ENCODE measurements at regions not wholly inside any gene's neighbourhood (a gene's known extent, or its start where the extent isn't known, plus 50 kb on each side); places are given as distances from the start of the nearest gene placed in this dataset.
A peak's percentile ranks its signal among the peaks of the same experiment; 100 is the strongest.
"Not testable (repeated sequence)": the region's sequence is repeated elsewhere in the genome, so short reads cannot be mapped to it uniquely, and the experiment has no call there.

DNA sequence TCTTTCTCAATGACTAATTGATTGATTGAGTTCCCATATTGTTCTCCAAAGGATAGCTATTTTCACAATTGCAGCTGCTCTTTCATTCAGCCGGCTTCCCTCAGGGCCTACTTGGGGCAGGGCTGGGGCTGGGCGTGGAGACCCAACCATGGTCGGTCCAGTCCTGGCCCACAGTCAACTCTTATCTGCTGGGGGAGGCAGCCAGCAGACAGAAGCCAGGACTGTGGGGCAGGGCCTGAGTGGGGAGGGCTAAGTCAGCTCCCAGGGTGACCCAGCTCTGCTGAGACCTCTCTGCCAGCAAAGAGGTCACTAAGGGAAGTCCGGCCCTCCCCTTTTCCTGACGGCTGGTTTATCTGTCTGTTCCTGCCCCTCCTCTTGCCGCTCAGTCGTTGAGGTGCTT, 735.2 kb downstream of the TBC1D22A start:
- DNase-seq = no peak

DNA sequence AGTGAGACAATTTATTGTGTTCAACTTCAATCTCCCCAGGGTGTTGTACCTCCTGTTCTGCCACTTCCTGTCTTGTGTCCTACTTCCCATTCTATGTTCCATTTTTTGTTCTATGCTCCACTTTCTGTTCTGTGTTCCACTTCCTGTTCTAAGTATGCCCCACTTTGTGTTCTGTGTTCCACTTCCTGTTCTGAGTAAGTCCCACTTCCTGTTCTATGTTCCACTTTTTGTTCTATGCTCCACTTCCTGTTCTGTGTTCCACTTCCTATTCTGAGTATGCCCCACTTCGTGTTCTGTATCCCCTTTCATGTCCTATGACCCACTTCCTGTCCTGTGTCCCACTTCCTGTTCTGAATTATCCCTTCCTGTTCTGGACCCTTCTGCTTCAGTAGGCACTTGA, 732.7 kb downstream of the TBC1D22A start:
- DNase-seq = no peak

DNA sequence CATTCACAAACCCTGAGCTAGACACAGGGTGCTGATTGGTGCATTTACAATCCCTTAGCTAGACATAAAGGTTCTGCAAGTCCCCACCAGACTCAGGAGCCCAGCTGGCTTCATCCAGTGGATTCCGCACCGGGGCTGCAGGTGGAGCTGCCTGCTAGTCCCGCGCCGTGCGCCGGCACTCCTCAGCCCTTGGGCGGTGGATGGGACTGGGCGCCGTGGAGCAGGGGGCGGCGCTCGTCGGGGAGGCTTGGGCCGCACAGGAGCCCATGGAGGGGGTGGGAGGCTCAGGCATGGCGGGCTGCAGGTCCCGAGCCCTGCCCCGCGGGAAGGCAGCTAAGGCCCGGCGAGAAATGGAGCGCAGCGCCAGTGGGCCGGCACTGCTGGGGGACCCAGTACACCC, 725.7 kb downstream of the TBC1D22A start:
- DNase-seq = not testable (repeated sequence)

DNA sequence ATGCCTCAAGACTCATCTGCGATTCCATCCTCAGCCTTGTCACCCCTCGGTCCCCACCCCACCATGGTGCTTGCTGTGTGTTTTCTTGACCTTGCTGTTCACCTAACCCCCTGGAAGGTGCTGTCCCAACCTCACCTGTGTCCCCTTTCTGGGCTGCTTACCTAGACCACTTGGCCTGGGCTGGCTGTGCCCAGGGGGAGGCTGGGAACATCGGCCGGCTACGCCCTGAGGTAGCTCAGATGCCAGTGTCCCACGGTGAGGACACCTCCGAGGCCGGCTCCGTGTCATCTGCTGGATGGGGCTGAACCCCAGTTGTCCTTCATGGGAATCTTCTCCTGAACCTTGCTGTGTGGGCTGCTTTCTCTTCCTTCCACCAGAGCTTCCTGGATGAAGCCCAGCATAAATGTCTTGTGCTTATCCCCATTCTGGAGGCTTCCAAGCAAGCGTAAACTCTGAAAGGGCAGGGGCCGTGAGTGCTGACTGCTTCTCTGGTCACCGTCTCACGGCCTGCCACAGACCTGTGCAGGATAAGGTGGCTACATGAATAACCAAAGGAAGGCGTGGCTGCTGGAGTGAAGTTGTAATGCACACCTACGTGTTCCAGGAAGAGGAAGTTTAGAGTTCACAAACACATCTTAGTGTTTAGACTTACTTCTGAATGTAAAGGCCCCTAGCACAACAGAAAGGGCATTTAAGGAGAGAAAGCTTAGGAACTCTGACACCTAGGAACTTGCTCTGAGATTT, 724.3 kb downstream of the TBC1D22A start:
- no peak for DNase-seq

DNA sequence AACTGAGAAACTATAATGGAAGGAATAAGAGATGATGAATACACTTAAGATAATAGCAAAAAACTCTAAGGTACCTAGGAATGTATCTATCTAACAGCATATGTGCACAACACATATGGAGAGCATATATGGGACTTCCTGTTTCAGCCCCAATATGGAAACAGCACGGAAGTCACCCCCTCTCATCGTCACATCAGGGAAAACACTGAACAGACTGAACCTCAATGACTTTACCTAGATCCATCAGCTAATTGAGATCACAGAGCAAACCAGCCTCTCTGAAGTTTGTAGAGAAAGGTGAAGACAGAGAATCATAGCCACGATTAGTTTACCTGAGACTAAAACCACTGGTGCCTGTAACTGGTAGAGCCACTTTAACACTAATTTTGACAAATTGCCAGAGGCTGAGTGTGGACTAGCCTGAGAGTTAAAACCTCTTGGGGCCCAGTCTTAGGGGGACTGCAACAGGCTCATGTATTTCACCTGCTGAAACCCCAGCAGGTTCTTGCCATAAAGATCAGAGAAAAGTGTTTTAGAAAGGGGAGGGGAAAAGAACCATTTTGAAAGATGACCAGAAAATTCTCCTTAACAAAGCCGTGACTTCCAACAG, 722.6 kb downstream of the TBC1D22A start:
- no peak for DNase-seq

DNA sequence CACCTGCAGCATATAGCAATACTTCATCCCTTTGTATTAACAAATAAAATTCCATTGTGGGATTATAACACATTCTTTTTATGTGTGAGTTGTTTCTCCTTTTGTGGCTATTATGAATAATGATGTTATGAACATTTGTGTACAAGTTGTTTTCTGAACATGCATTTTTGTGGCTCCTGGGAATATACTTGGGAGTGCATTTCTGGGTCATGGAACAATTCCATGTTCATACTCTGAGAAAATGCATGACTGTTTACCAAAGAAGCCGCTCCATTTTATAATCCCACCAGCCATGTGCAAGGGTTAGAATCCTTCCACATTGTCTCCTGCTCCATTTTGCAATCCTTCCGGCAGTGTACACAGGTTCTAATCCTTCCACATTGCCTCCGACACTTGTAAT, 713.8 kb downstream of the TBC1D22A start:
- DNase-seq = no peak

DNA sequence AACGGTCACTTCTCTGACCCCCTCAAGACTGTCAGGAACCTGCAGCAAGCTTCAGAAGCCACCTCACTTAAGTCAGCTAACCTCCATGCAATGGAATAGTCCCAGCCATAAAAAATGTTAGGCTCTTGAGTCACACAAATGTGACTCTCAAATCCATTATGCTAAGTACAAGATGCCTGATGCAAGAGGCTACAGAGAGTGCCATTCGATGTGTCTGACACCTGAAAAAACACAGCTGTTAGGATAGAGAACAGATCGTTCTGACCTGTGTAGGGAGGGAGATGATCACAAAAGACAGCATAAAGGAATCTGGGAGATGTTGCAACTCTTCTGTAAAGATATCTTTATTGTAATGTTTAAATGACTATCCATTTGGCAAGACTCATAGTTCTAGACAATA, 712.4 kb downstream of the TBC1D22A start:
- DNase-seq = no peak

DNA sequence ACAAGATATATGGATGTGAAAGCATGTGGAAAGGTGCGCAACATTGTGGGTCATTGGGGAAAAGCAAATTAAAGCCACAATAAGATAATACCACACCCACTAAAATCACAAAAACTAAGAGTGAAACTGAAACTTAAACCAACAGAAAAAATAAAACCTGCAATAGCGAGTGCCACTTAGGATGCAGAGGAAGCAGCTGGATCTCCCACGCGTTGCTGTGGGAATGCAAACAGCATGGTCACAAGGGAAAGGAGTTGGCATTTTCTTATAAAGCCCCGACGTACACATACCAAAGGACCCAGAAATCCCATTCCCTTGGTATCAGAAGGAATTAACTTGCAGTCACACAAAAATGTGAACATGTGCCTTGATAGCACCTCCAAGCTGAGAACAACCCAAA, 712.0 kb downstream of the TBC1D22A start:
- no peak for DNase-seq

DNA sequence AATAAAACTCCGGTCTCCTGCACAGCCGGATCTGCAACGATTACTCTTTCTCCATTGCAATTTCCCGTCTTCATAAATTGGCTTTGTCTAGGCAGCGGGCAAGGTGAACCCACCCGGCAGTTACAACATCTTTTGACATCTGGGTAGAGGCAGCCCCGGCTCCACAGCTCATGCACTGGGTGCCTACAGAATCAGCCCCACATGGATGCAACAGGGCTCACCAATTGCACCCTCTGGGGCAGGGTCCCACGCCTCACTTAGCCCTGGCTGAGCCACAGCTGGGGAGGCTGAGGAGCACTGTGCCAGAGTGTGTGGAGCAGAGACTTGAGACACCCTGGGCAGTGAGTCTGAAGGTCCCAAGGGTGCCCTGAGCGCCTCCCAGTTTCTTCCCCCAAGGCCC, 710.2 kb downstream of the TBC1D22A start:
- no peak for DNase-seq

DNA sequence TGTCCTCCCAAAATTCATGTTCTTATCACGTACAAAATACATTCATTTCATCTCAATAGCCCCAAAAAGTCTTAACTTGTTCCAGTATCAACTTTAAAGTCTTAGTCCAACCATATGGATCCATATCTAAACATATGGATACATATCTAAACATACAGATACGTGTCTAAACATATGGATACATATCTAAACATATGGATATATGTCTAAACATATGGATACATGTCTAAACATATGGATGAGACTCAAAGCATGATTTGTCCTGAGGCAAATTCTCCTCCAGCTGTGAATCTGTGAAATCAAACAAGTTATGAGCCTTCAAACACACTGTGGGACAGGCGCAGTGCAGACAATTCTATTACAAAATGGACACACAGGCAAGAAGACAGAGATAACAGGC, 709.0 kb downstream of the TBC1D22A start:
- no peak for DNase-seq

DNA sequence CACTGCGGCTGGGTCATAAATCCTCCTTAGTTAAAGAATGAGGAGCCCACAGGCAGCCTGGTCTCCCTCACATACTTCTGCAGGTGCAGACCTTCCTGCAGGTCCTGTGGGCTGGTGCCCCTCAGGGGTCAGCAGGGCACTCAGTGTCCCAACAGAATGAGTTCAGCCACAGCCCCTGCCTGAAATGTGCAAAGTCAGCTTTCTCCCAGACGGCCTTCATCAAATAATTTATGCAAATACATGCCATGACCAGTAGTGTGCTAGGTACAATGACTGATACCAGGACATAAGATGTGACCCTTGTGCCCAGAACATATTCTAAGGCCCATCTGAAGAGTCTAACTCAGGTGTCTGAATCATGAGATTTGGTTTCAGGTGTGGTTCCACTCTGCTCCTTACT, 703.4 kb downstream of the TBC1D22A start:
- DNase-seq = no peak

DNA sequence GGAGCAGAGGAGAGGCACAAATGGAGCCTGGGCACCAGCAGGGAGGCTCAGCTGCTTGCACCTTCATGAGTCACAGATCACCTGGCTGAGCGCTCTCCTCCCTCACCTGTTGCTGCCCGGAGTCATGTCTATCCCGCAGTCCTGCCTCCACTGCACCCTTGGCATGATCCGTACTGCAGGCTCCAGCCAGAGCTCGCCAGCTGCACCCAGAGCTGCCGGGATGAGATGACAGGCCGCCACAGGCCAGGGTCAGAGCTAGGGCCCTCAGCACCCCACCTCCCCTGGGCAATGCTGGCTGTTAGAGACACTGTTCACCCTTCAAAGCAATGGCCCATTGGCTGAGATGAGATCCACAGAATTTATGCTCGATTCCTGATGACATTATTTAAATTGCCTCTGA, 702.8 kb downstream of the TBC1D22A start:
- no peak for DNase-seq

DNA sequence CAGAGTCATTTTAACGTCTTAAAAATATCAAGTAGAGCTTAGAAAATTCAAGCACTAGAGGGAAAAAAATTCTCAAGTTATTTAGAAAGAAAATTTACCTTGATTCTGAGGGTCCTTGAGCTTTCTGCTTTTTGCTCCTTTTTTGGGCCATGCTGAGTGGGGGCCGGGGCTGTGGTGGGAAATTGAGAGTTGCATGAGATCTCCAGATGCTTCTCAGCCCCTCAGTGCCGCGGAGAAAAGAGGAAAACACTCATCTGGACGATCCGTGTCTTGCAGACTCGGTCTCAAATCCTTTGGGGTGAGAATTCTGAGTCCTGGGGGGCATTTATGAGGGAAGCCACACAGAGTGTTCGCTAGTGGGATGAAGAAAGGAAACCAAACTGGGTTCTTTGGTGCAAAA, 700.8 kb downstream of the TBC1D22A start:
- no peak for DNase-seq

DNA sequence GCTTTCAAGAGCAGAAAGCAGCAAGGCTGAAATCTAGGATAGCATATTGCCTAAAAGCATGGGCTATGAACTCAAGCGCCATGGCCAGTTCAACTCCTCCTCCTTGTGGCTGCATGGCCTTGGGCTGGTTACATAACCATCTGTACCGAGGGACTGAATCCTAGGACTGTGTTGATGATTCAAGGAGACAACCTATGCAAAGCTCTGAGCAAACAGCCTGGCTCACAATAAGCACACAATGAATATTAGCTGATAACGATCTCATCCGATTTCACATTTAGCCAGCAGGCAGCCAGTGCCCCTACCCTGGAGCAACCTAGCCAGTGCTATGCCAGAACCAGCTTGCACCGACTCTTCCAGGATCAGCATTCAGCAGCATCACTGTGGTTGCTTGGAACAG, 698.4 kb downstream of the TBC1D22A start:
- DNase-seq = no peak

DNA sequence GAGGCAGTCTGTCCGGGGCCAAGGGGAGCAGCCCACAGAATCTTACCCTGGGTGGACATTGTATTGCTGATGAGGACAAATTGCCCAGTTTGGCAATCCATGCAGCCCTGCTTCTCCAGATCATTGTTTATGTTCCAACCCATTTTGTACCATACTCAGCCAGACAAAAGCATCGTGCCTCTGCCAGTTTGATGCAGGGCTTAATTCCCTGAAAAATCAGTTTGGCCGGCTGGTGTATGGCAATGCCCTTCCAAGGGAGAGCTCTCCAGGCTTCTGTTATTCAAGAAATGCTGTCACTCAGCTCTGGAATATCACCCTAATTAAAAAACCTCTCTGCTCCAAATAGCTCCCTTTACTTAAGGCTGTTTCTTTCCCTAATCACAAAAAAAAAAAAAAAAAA, 697.7 kb downstream of the TBC1D22A start:
- peak in 2 of 51 donors; percentile 1 to 17 for DNase-seq

DNA sequence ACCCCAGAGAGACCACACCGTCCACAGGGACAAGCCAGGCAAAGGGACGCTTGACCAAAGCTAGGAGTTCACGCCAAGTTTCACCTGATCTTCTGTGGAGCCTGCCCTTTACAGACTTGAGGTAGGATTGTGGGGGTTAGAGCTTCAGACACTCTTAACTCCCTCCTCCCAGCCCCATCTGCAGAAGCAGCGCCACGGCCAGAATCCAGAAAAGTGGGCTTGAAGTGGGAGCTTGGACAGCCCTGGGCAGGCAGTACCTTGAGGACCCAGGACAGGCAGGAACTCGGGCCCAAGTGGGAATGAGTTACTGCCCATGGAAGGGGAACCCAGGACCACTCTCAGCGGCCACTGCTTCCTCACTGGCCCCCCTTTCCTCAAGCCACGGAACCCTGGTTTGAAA, 695.9 kb downstream of the TBC1D22A start:
- no peak for DNase-seq

DNA sequence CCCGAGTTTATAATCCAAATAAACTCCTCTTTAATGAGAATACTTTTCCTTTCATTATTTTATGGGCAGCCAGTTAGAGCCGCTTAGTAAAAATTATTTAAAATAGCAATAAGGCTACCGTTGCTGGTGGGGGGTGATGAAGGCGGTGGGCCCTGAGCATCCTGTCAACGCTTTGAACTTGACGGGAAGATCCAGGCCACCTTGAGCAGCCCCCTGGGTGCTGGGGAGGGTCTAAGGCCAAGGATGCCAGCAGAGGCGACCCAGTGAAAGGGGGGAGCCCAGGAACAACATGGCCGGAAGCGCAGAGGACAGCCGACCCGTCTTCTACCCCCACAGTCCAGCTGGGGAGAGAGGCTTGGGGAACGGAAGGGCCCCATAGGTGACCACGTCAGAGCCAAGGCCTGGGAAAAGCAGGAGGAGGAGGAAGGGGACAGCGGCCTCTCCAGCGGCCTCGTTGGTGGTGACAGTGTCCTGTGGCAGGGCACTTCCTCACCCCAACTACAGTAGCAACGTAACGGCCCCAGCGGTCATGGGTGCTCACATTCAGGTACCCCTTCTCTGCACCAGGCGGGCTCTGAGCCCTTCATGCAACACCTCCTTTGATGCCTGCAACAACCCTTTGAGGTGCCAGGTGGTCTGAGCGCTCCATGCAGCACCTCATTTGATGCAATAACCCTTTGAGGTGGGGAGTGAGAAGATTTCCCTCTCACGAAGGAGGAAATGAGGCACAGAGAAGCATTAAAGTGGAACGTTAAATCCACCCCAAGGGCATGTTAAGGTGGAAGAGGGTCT, 695.3 kb downstream of the TBC1D22A start:
- DNase-seq = no peak

DNA sequence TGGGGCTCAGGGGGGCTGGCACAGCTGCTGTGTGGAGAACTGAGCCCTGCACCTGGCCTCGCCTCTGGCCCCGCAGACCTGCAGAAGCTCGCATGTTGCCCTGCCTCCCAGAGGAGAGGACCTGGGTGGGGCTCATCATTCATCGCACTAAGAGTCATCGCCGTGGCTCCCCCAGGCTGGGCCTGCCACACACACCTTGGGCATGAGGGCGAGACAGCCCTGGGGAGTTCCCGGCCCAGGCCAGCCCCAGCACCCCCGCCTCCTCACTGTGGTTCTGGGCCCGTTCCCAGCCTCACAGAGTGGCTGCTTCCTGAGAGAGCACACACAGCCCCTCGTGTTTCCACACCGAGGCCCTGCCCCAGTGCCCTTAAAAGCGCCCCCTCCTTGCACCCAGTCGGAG, 694.6 kb downstream of the TBC1D22A start:
- DNase-seq = no peak

DNA sequence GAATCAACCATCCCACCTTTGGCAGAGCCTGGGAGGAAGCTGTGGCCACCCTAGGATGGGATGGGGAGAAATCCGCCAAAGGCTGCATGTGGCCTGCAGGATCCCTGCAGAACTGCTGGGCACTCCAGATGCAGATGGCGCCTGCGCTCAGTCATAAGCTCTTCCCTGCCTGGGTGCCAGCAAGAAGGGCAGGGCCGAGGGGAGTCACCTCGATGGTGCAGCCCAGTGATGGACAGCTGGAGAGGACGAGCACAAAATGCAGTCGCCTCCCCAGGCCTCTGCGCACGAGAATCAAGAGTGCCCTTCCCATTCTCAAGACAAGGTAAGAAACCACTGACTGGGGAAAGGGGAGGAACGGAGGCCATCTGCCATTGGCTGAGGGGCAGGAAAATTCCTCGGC, 693.6 kb downstream of the TBC1D22A start:
- no peak for DNase-seq

DNA sequence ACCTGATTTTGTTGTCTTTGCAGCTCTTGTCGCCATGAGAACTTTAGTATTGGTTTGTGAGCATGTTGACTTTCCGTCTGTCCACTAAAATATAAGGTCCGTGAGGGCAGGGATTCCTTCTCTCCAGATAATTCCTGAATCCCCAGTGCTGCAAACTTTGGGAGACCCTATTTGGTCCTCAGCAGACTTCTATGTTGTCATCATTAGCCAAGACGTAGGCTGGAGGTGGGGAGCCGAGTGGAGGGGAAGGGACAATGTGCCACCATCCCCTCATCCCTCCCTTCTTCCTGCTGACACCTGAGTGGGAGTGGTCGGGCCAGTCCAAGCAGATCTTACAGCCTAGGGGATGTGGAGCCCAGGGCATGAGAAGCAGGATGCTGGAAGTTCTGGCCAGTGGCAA, 690.6 kb downstream of the TBC1D22A start:
- DNase-seq = no peak

DNA sequence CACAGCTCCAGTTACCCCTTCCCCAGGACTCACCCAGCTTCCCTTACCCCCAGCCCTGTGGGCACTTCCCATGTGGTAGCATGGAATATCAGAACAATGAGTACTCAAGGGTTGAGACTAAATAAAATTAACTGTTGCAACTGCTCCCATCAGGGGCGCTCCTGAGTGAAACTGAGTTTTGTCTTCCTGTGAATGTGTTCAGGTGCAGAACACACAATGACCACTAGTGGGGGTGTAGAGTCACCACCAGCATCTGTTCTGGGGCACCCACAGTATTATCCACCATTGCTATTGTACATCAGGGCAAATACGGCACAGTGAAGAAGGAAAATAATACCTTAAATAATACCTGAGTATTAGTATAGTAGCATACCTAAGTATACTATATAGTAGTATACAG, 689.7 kb downstream of the TBC1D22A start:
- no peak for DNase-seq

DNA sequence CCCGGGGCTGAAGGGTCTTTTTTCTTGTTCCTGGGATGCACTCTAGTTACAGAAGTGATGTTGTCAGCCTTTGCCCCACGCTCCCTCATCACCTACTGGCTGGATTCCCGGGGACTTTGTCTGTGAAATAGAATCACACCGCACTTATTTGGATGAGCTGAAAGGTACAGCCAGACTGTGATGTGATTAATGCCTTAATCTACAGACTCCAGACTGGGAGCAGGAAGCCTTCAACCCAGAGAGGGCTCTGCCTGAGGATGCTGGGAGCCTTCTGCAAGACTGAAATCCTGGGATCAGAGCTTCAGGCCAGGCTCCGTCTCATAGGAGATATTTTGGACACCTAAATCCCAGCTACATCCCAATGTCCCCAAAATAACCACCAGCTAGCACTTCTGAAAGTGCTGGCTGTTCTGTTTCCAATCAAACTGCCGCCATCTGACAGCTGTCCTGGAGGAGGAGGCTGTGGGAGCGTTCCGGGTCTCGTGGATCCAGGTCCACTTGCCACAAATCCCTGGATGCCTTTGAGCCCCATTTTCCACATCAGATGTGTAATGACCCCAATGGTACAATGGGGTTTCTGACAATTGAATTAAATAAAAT, 688.5 kb downstream of the TBC1D22A start:
- DNase-seq = peak in 1 of 51 donors; percentile 55

All from hypothalamus (tissue), 51 donors.